VCaP (cell line): ENCODE measurements at regions not wholly inside any gene's neighbourhood (a gene's known extent, or its start where the extent isn't known, plus 50 kb on each side); places are given as distances from the start of the nearest gene placed in this dataset.

Experiments
- H3K27ac ChIP-seq: fragments of 450-650 bp; 2 replicates; pipeline ENCODE4 v1.5.1; 2017
- TF ChIP-seq, protein P1 (sequence below): fragments of 450-650 bp; conservative IDR thresholded peaks from 2 replicates; pipeline ENCODE4 v1.5.1; 2017; ENCODE audit warnings: mild to moderate bottlenecking, moderate library complexity

DNA sequence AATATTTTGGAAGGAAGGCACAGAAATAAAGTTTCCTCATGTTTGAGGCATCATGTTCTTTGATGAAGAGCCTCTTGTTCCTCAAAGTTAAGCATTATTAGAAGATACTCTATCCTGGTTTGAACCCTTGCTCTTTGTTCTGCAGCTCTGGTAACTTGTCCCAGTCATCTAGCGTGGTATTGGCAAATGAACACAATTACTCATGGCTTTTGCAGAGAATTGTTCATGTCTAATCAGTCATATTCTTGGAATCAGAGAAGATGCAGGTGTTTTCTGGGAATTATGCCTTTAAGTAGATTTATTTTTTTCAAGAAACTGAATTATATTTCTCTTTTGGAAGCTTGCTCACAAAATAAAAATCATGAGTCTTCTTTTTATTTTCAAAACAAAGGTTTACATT is 52.9 kb upstream of the HPGDS start:
- TF ChIP-seq, protein P1, sequence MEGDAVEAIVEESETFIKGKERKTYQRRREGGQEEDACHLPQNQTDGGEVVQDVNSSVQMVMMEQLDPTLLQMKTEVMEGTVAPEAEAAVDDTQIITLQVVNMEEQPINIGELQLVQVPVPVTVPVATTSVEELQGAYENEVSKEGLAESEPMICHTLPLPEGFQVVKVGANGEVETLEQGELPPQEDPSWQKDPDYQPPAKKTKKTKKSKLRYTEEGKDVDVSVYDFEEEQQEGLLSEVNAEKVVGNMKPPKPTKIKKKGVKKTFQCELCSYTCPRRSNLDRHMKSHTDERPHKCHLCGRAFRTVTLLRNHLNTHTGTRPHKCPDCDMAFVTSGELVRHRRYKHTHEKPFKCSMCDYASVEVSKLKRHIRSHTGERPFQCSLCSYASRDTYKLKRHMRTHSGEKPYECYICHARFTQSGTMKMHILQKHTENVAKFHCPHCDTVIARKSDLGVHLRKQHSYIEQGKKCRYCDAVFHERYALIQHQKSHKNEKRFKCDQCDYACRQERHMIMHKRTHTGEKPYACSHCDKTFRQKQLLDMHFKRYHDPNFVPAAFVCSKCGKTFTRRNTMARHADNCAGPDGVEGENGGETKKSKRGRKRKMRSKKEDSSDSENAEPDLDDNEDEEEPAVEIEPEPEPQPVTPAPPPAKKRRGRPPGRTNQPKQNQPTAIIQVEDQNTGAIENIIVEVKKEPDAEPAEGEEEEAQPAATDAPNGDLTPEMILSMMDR: no peak
- H3K27ac ChIP-seq: no peak overlapping the region

DNA sequence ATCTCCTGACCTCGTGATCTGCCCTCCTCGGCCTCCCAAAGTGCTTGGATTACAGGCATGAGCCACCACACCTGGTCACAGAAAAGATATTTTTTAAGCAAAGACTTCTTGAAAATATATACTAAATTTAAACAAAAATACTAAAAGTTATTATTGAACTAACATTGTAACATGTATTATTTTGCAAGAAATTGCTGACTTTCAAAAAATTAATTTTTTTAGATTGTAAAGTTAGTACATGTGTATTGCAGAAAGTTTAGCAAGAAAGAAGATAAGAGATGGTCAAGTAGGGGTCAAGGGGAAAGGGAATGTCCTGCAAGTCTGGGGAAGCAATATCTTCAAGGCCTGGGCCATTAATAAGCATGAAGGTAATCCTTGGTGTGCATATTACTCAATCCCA is 54.3 kb upstream of the HPGDS start:
- TF ChIP-seq, protein P1: no peak
- H3K27ac ChIP-seq: no peak overlapping the region

DNA sequence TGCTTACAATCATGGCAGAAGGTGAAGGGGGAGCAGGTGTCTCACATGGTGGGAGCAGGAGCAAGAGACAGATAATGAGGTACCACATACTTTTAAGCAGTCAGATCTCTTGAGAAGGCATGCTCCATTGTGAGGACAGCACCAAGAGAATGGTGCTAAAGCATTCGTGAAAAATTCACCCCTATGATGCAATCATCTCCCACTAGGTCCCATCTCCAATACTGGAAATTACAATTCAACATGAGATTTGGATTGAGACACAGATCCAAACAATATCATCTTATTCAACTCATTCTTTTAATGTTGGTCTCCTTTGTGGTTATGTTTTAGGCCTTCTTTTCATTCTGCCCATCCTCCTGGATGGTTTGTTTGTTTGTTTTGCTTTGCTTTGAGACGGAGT is 54.1 kb upstream of the PDLIM5 start:
- TF ChIP-seq, protein P1: no peak
- H3K27ac ChIP-seq: no peak overlapping the region

DNA sequence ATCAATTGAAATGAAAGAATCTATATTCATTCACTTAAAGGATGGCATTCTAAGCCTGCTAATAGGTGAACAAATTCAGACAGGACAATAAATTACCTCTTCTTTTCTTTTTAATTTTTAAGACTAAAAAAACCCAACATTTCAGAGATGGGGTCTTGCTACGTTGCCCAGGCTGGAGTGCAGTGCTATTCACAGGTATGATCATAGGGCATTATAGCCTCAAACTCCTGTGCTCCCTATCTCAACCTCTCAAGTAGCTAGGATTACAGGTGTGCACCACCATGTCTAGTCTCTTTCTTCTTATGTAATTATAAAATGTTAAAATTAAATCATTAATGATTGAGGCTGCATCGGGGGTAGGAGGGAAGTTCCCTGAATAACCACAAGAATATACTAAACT is 52.5 kb upstream of the PDLIM5 start:
- H3K27ac ChIP-seq: peak overlapping the region; percentile 71
- TF ChIP-seq, protein P1: no peak

DNA sequence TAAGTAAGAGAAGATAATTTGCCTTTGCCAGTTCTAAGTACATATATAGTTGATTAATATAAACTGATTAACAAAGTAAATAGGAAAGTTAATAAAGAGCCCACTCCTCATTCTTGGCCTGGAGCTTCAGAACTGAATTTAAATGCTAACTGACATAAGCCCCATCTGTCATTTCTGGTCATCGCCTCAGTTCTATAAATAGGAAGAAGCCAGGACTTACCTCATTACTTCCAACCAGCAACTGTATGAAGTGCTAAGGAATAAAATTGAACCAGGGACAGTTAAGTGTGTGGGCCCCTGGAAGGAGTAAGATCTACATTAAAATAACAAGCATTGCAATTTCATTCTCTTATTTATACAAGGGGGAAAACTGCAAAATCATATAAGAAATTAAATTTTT is 52.0 kb upstream of the PDLIM5 start:
- TF ChIP-seq, protein P1: no peak
- peak overlapping the region; percentile 71 for H3K27ac ChIP-seq

DNA sequence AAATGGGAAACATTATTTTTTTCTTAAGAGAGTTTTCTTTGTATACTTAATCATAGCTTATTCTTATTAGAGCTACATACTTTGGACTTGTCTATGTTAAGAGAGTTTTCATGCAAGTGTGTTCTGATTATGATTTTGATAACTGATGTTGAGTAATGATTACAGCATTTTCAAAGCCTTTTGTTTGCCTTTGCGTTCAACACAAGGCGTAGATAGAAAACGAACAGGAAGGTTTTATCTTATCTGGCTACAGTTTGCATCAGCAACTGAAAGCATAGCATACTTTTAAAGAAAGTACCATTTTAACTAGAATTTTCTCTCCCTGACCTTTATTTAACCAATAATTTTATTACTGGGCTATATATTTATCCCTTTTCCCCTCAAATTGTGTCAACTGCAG is 51.6 kb upstream of the PDLIM5 start:
- TF ChIP-seq, protein P1: no peak
- peak overlapping the region; percentile 71 for H3K27ac ChIP-seq
